GM12864 (cell line): ENCODE measurements at regions not wholly inside any gene's neighbourhood (a gene's known extent, or its start where the extent isn't known, plus 50 kb on each side); places are given as distances from the start of the nearest gene placed in this dataset.

Source experiments
- DNase-seq: peaks from one replicate; pipeline ENCODE4 v3.0.0-alpha.2; 2011; ENCODE audit warnings: low read depth
- H3K4me3 ChIP-seq: 2 replicates; pipeline ENCODE4 v1.5.1; 2011; ENCODE audit warnings: mild to moderate bottlenecking, low read depth, low read length, control low read depth
- TF ChIP-seq, protein P1 (sequence below): IDR thresholded peaks from 2 replicates; pipeline ENCODE4 v1.5.1; 2011; ENCODE audit warnings: low read depth, mild to moderate bottlenecking, moderate library complexity, low read length, control low read depth, inconsistent platforms; ENCODE audit errors: missing control alignments

DNA sequence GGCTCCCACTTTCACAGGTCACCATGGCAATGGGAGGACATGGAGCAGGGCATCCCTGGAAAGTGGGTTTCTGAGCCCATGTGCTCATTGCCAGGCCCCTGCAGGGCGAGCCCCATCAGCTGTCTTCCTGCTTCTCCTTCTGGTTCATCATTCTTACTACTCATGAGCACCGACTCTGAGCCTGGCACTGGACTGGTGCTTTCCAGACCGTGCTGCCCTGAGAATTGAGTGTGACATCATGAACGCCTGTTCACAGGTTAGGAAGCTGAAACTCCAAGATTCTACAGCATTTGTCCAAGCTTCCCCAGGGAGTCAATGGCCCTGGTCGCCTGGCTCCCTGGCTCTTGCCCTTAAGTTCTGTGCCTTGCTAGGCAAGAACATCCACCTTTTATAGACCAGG, 210.4 kb upstream of the ZNF536 start:
- H3K4me3 ChIP-seq, result no peak overlapping the region
- TF ChIP-seq, protein P1, sequence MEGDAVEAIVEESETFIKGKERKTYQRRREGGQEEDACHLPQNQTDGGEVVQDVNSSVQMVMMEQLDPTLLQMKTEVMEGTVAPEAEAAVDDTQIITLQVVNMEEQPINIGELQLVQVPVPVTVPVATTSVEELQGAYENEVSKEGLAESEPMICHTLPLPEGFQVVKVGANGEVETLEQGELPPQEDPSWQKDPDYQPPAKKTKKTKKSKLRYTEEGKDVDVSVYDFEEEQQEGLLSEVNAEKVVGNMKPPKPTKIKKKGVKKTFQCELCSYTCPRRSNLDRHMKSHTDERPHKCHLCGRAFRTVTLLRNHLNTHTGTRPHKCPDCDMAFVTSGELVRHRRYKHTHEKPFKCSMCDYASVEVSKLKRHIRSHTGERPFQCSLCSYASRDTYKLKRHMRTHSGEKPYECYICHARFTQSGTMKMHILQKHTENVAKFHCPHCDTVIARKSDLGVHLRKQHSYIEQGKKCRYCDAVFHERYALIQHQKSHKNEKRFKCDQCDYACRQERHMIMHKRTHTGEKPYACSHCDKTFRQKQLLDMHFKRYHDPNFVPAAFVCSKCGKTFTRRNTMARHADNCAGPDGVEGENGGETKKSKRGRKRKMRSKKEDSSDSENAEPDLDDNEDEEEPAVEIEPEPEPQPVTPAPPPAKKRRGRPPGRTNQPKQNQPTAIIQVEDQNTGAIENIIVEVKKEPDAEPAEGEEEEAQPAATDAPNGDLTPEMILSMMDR, result no peak
- DNase-seq, result no peak

DNA sequence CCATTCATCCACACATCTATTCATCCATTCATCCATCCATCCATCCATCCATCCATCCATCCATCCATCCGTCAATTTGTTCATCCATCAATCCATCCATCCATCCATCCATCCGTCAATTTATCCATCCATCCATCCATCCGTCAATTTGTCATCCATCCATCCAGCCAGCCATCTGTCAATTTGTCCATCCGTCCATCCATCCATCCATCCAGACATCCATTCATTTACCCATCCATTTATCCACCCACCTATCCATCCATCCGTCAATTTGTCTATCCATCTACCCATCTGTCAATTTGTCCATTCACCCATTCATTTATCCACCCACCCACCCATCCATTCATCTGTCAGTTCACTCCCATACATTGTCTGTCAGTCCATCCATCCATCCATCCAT, 209.5 kb upstream of the ZNF536 start:
- no peak for DNase-seq
- TF ChIP-seq, protein P1, result no peak
- no peak overlapping the region for H3K4me3 ChIP-seq

DNA sequence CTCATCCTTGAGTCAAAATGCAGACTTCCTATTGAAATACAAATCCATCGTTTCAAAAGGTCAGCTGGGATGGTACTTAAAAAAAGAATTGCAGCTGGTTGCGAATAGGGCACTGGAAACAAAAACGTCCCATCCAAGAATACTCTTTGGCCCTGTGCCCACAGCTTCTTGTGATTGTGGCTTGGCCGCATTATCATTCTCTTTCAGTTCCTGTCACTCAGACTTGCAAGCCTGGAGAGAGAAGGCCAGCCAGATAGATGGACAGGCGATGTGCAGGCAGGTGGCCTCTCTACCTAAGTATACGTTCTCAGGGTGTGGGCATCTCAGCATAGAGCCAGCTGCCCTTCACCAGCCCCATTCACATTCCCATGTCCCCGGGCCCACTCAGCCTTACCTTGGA, 208.5 kb upstream of the ZNF536 start:
- no peak overlapping the region for H3K4me3 ChIP-seq
- TF ChIP-seq, protein P1, result no peak
- DNase-seq, result no peak

GRCh38 chr19:30165228-30165813, 206.9 kb upstream of the ZNF536 start:
- DNase-seq, result no peak
- no peak overlapping the region for H3K4me3 ChIP-seq
- TF ChIP-seq, protein P1, result no peak

DNA sequence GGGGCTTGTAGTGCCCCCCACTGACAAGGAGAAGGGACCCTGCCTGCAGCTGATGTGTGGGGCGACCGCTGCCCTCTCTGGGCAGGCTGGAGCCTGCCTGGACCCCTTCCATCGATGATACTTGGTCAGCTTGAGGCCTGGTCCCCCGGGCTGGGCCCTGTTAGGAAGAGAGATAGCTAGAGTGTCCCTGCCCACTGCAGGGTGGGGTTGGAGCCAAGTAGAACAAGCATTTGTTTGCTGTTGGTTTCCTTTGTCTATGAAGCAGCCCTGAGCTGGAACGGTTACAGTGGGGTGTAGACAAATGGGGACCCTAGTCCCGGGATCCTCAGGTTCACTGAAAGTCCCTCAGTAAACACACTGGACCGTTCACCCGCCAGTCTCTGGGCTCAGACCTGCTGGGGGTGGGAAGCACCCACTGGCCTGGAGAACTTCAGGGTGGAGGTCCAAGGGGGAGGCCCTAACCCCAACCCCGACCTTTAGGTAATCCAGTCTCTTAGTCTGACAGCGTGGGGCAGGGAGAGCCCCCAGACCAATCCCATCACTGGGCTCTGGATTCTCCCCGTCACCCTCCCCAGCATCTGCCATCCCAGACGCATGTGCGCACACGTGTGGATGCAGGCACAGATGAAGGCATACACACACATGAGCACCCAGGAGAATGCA, 204.8 kb upstream of the ZNF536 start:
- H3K4me3 ChIP-seq, result no peak overlapping the region
- DNase-seq, result no peak
- TF ChIP-seq, protein P1, result no peak

DNA sequence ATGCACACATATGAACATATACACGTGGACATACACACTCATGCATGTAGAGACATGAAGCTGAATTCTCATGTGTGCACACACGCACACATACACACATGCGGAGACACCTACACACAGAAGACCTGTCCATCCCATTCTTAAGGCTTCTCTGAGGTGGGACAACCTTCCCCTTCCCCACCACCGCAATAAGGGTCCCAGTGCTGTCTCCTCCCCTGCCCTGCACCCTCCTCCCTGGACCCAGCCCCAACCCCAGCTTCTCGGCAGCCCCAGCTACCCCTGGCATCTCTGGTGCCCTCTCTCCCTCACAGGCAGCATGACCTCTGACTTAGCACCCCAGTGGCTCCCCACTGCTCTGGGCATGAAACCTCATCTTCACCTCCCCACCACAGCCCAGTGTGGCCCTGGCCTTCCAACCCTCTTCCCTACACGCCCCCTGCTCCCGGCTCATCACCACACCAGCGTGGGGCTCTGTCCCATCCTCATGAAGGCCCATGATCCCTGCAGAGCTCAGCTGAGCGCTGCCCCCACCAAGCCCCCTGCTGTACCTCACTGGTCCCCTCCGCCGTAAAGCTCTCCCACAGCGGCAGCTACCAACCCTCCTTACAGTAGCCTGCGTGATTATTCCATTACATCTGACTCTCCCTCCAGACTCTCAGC, 204.1 kb upstream of the ZNF536 start:
- TF ChIP-seq, protein P1, result no peak
- no peak for DNase-seq
- H3K4me3 ChIP-seq, result no peak overlapping the region
